GM23338 (cell line): ENCODE measurements at regions not wholly inside any gene's neighbourhood (a gene's known extent, or its start where the extent isn't known, plus 50 kb on each side); places are given as distances from the start of the nearest gene placed in this dataset.

Source experiments
- ATAC-seq: fragments of 200-7000 bp; cut with Tn5 transposase; 3 replicates; pipeline ENCODE4 v1.9.1; 2020
- DNase-seq: peaks from one replicate; pipeline ENCODE4 v3.0.0-alpha.2; 2015; ENCODE audit warnings: low spot score
- H2AFZ ChIP-seq: fragments of 200-600 bp; sonication (generic); 2 replicates; pipeline ENCODE4 v1.8.0; 2016; ENCODE audit warnings: antibody characterized with exemption, mild to moderate bottlenecking, moderate library complexity
- H3F3A ChIP-seq: fragments of 200-600 bp; sonication (generic); replicated peaks from 2 replicates; pipeline ENCODE4 v1.8.0; 2017; ENCODE audit warnings: antibody characterized with exemption, mixed run types, low read depth
- H3K27ac ChIP-seq: fragments of 200-600 bp; sonication (generic); 2 replicates; pipeline ENCODE4 v1.6.1; 2016; ENCODE audit warnings: low read depth
- H3K27me3 ChIP-seq: fragments of 200-600 bp; sonication (generic); 2 replicates; pipeline ENCODE4 v1.8.0; 2016; ENCODE audit warnings: mild to moderate bottlenecking, mixed run types, moderate library complexity; ENCODE audit not compliant: insufficient read depth
- H3K36me3 ChIP-seq: fragments of 200-600 bp; sonication (generic); 2 replicates; pipeline ENCODE4 v1.8.0; 2016; ENCODE audit warnings: mild to moderate bottlenecking; ENCODE audit not compliant: insufficient read depth
- H3K4me1 ChIP-seq: fragments of 200-600 bp; sonication (generic); 2 replicates; pipeline ENCODE4 v1.8.0; 2016; ENCODE audit warnings: mild to moderate bottlenecking, moderate library complexity; ENCODE audit not compliant: insufficient read depth
- H3K4me2 ChIP-seq: fragments of 200-600 bp; sonication (generic); 2 replicates; pipeline ENCODE4 v1.7.1; 2017; ENCODE audit warnings: mixed run types
- H3K4me3 ChIP-seq: fragments of 200-600 bp; sonication (generic); 2 replicates; pipeline ENCODE4 v1.6.1; 2016; ENCODE audit warnings: mixed run types
- H3K79me2 ChIP-seq: fragments of 200-600 bp; sonication (generic); replicated peaks from 2 replicates; pipeline ENCODE4 v1.8.0; 2017; ENCODE audit warnings: mild to moderate bottlenecking; ENCODE audit not compliant: insufficient read depth
- H3K9me2 ChIP-seq: fragments of 200-600 bp; sonication (generic); 2 replicates; pipeline ENCODE4 v1.8.0; 2017; ENCODE audit not compliant: insufficient read depth
- H4K20me1 ChIP-seq: fragments of 200-600 bp; sonication (generic); replicated peaks from 2 replicates; pipeline ENCODE4 v1.8.0; 2017; ENCODE audit warnings: mild to moderate bottlenecking; ENCODE audit not compliant: insufficient read depth
- H3K27ac Mint-ChIP-seq: 2 replicates; pipeline ENCODE4 v1.8.0; 2020; ENCODE audit warnings: inconsistent platforms, mild to moderate bottlenecking, moderate library complexity, mixed read lengths
- H3K27me3 Mint-ChIP-seq: 3 replicates; pipeline ENCODE4 v1.8.0; 2022; ENCODE audit warnings: low read depth, mild to moderate bottlenecking, moderate library complexity, mixed read lengths, inconsistent platforms; ENCODE audit not compliant: insufficient read depth, poor library complexity
- H3K36me3 Mint-ChIP-seq: 3 replicates; pipeline ENCODE4 v1.8.0; 2021; ENCODE audit warnings: low read depth, mild to moderate bottlenecking, inconsistent platforms, moderate library complexity, mixed read lengths
- H3K4me1 Mint-ChIP-seq: 3 replicates; pipeline ENCODE4 v1.8.0; 2020; ENCODE audit warnings: mild to moderate bottlenecking, inconsistent platforms, mixed read lengths
- H3K4me3 Mint-ChIP-seq: 3 replicates; pipeline ENCODE4 v1.8.0; 2021; ENCODE audit warnings: moderate library complexity, mild to moderate bottlenecking, inconsistent platforms, mixed read lengths
- H3K9me3 Mint-ChIP-seq: 3 replicates; pipeline ENCODE4 v1.8.0; 2020; ENCODE audit warnings: moderate library complexity, mild to moderate bottlenecking, inconsistent platforms, mixed read lengths
- CREB1 ChIP-seq: fragments of 250-450 bp; sonication (Bioruptor Pico); IDR thresholded peaks from 2 replicates; pipeline ENCODE4 v1.5.0; 2020; ENCODE audit warnings: low read depth, mild to moderate bottlenecking, moderate library complexity
- CTCF ChIP-seq, 2 experiments: fragments of 200-600 bp in 1 of 2; sonication (generic) in 1 of 2; conservative IDR thresholded peaks; 2 replicates each; pipeline versions ENCODE4 v1.5.1 to v1.6.1; 2016 to 2017; ENCODE audit warnings: antibody characterized with exemption in 2 of 2, low read depth in 2 of 2, mild to moderate bottlenecking in 2 of 2, moderate library complexity in 1 of 2
- ETS1 ChIP-seq: IDR thresholded peaks from 2 replicates; pipeline ENCODE4 v1.6.1; 2016; ENCODE audit warnings: antibody characterized with exemption
- EZH2 ChIP-seq: fragments of 200-600 bp; sonication (generic); IDR thresholded peaks from one replicate; pipeline ENCODE4 v1.8.0; 2017; ENCODE audit warnings: antibody characterized with exemption, mild to moderate bottlenecking, low read depth; ENCODE audit not compliant: unreplicated experiment
- EZH2phosphoT487 ChIP-seq: fragments of 200-600 bp; sonication (generic); IDR thresholded peaks from one replicate; pipeline ENCODE4 v1.8.1; 2018; ENCODE audit warnings: antibody characterized with exemption; ENCODE audit not compliant: unreplicated experiment
- JUNB ChIP-seq: IDR thresholded peaks from one replicate; pipeline ENCODE4 v1.6.1; 2016; ENCODE audit warnings: antibody characterized with exemption; ENCODE audit not compliant: unreplicated experiment
- NANOG ChIP-seq: IDR thresholded peaks from 2 replicates; pipeline ENCODE4 v1.6.1; 2016; ENCODE audit warnings: antibody characterized with exemption, borderline replicate concordance
- POLR2AphosphoS5 ChIP-seq: IDR thresholded peaks from 2 replicates; pipeline ENCODE4 v1.6.1; 2016; ENCODE audit warnings: antibody characterized with exemption, low read depth
- REST ChIP-seq: IDR thresholded peaks from one replicate; pipeline ENCODE4 v1.6.1; 2018; ENCODE audit warnings: antibody characterized with exemption; ENCODE audit not compliant: unreplicated experiment
- STAT1 ChIP-seq: IDR thresholded peaks from one replicate; pipeline ENCODE4 v1.6.1; 2016; ENCODE audit warnings: antibody characterized with exemption; ENCODE audit not compliant: unreplicated experiment
- ZNF114 ChIP-seq: fragments of 250-450 bp; sonication (Bioruptor Pico); IDR thresholded peaks from 2 replicates; pipeline ENCODE4 v1.5.0; 2020; ENCODE audit warnings: mild to moderate bottlenecking, moderate library complexity
- ZNF331 ChIP-seq: fragments of 250-450 bp; sonication (Bioruptor Pico); IDR thresholded peaks from 2 replicates; pipeline ENCODE4 v1.5.0; 2020; ENCODE audit warnings: low read depth, mild to moderate bottlenecking, moderate library complexity
- TF ChIP-seq, protein P1 (sequence below): fragments of 250-450 bp; sonication (Bioruptor Pico); IDR thresholded peaks from 2 replicates; pipeline ENCODE4 v1.5.0; 2020; ENCODE audit warnings: mild to moderate bottlenecking, moderate library complexity

DNA sequence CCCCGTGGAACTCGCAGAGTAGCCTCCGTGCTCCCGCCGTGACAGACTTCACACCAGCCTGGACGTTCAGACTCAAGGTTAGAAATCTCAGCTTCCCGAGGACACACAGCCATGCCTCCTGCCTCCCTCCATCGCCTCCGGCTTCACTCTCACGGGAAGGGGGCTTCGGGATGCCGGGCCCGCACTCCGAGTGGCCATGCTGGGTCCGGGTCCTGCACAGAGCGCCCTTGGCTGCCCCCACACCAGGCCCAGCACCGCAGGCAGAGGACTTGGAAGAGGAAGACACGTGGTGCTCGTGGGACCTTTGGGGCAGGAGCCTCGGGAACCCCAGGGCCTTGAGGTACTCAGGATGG, 89.8 kb downstream of the PDGFA start:
- Histone ChIP-seq H3K36me3 (no peaks in the 10 kb centered on the region), H3F3A (no peaks in the 10 kb centered on the region), H4K20me1 (no peaks in the 10 kb centered on the region), H3K4me2 (no peak overlapping the region), H2AFZ (no peak overlapping the region), H3K9me2 (no peaks in the 10 kb centered on the region), H3K4me3 (no peak overlapping the region), H3K27me3 (no peaks in the 10 kb centered on the region), H3K27ac (no peak overlapping the region), H3K4me1 (peaks cover 4% of the 10 kb centered on the region; the same call in 1 of the 2 replicates), H3K79me2 (no peaks in the 10 kb centered on the region)
- peaks cover 4% of the 10 kb centered on the region; the same call in 2 of the 3 replicates for H3K9me3 Mint-ChIP-seq
- TF ChIP-seq ZNF114: no peak
- TF ChIP-seq, protein P1, sequence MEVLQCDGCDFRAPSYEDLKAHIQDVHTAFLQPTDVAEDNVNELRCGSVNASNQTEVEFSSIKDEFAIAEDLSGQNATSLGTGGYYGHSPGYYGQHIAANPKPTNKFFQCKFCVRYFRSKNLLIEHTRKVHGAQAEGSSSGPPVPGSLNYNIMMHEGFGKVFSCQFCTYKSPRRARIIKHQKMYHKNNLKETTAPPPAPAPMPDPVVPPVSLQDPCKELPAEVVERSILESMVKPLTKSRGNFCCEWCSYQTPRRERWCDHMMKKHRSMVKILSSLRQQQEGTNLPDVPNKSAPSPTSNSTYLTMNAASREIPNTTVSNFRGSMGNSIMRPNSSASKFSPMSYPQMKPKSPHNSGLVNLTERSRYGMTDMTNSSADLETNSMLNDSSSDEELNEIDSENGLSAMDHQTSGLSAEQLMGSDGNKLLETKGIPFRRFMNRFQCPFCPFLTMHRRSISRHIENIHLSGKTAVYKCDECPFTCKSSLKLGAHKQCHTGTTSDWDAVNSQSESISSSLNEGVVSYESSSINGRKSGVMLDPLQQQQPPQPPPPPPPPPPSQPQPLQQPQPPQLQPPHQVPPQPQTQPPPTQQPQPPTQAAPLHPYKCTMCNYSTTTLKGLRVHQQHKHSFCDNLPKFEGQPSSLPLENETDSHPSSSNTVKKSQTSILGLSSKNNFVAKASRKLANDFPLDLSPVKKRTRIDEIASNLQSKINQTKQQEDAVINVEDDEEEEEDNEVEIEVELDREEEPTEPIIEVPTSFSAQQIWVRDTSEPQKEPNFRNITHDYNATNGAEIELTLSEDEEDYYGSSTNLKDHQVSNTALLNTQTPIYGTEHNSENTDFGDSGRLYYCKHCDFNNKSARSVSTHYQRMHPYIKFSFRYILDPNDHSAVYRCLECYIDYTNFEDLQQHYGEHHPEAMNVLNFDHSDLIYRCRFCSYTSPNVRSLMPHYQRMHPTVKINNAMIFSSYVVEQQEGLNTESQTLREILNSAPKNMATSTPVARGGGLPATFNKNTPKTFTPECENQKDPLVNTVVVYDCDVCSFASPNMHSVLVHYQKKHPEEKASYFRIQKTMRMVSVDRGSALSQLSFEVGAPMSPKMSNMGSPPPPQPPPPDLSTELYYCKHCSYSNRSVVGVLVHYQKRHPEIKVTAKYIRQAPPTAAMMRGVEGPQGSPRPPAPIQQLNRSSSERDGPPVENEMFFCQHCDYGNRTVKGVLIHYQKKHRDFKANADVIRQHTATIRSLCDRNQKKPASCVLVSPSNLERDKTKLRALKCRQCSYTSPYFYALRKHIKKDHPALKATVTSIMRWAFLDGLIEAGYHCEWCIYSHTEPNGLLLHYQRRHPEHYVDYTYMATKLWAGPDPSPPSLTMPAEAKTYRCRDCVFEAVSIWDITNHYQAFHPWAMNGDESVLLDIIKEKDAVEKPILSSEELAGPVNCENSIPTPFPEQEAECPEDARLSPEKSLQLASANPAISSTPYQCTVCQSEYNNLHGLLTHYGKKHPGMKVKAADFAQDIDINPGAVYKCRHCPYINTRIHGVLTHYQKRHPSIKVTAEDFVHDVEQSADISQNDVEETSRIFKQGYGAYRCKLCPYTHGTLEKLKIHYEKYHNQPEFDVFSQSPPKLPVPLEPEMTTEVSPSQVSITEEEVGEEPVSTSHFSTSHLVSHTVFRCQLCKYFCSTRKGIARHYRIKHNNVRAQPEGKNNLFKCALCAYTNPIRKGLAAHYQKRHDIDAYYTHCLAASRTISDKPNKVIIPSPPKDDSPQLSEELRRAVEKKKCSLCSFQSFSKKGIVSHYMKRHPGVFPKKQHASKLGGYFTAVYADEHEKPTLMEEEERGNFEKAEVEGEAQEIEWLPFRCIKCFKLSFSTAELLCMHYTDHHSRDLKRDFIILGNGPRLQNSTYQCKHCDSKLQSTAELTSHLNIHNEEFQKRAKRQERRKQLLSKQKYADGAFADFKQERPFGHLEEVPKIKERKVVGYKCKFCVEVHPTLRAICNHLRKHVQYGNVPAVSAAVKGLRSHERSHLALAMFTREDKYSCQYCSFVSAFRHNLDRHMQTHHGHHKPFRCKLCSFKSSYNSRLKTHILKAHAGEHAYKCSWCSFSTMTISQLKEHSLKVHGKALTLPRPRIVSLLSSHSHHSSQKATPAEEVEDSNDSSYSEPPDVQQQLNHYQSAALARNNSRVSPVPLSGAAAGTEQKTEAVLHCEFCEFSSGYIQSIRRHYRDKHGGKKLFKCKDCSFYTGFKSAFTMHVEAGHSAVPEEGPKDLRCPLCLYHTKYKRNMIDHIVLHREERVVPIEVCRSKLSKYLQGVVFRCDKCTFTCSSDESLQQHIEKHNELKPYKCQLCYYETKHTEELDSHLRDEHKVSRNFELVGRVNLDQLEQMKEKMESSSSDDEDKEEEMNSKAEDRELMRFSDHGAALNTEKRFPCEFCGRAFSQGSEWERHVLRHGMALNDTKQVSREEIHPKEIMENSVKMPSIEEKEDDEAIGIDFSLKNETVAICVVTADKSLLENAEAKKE: no peak
- TF ChIP-seq CREB1 (CRISPR knock-in tag): no peak
- no peak for TF ChIP-seq EZH2
- no peak for TF ChIP-seq POLR2AphosphoS5
- no peak for TF ChIP-seq CTCF (conservative IDR thresholded peaks at IDR 0.05; ENCODE audit: low read depth in 2 of 2)
- TF ChIP-seq ETS1: no peak
- TF ChIP-seq REST: no peak
- TF ChIP-seq ZNF331 (CRISPR knock-in tag): no peak
- TF ChIP-seq JUNB: no peak
- TF ChIP-seq EZH2phosphoT487: no peak
- TF ChIP-seq STAT1: no peak
- TF ChIP-seq NANOG: no peak
- no peak overlapping the region for H3K27ac Mint-ChIP-seq
- H3K4me3 Mint-ChIP-seq: no peak overlapping the region
- ATAC-seq: no peak
- no peaks in the 10 kb centered on the region for H3K36me3 Mint-ChIP-seq
- no peak for DNase-seq
- peaks cover 11% of the 10 kb centered on the region for H3K4me1 Mint-ChIP-seq
- H3K27me3 Mint-ChIP-seq: peaks cover 14% of the 10 kb centered on the region
